ENCODE measurements at regions not wholly inside any gene's neighbourhood (a gene's known extent, or its start where the extent isn't known, plus 50 kb on each side); places are given as distances from the start of the nearest gene placed in this dataset.
A peak's percentile ranks its signal among the peaks of the same experiment; 100 is the strongest.

GRCh38 chr5:87004101-87004500, 263.6 kb upstream of the RASA1 start:
- DNase-seq (ENCODE audit: low read depth) = no peak
- no peak overlapping the region for H3K4me3 ChIP-seq (ENCODE audit: low read depth, low read length)
- TF ChIP-seq CTCF (IDR thresholded peaks at IDR 0.05; ENCODE audit: low read depth, low read length, missing control alignments) = no peak

DNA sequence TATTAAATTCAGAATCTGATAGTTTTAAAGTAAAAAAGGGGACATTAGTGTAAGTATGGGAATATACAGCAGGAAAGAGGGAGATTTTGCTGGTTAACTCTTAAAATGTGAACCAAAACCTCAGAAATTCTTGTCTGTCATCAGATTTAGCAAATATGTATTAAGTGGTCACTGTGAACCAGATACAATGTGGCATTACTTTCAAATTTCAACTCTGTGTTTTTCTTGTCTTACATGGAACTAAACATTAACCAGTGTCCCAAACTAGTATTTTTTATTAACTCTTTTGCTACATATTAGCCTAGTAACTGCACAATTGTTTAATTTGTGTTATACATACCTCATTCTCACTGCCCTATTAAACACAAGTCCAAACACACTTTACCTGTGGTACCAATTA, 259.9 kb upstream of the RASA1 start:
- no peak for TF ChIP-seq CTCF (IDR thresholded peaks at IDR 0.05; ENCODE audit: low read depth, low read length, missing control alignments)
- no peak for DNase-seq (ENCODE audit: low read depth)
- H3K4me3 ChIP-seq (ENCODE audit: low read depth, low read length) = no peak overlapping the region

- DNase-seq (ENCODE audit: low read depth) = no peak
- no peak overlapping the region for H3K4me3 ChIP-seq (ENCODE audit: low read depth, low read length)
Measured at GRCh38 chr5:87008751-87009560, 258.7 kb upstream of the RASA1 start.

GRCh38 chr5:87010736-87011135, 256.9 kb upstream of the RASA1 start:
- DNase-seq (ENCODE audit: low read depth) = no peak
- TF ChIP-seq CTCF (IDR thresholded peaks at IDR 0.05; ENCODE audit: low read depth, low read length, missing control alignments) = no peak

More at GRCh38 chr5:87008751-87009560, 258.7 kb upstream of the RASA1 start:
- no peak for TF ChIP-seq CTCF (IDR thresholded peaks at IDR 0.05; ENCODE audit: low read depth, low read length, missing control alignments)

GRCh38 chr5:87015901-87016300, 251.8 kb upstream of the RASA1 start:
- no peak overlapping the region for H3K4me3 ChIP-seq (ENCODE audit: low read depth, low read length)
- TF ChIP-seq CTCF (IDR thresholded peaks at IDR 0.05; ENCODE audit: low read depth, low read length, missing control alignments) = no peak
- DNase-seq (ENCODE audit: low read depth) = no peak

More at GRCh38 chr5:87010736-87011135, 256.9 kb upstream of the RASA1 start:
- no peak overlapping the region for H3K4me3 ChIP-seq (ENCODE audit: low read depth, low read length)

GRCh38 chr5:87020099-87020934, 247.4 kb upstream of the RASA1 start:
- no peak overlapping the region for H3K4me3 ChIP-seq (ENCODE audit: low read depth, low read length)
- no peak for TF ChIP-seq CTCF (IDR thresholded peaks at IDR 0.05; ENCODE audit: low read depth, low read length, missing control alignments)
- peak; percentile 55 for DNase-seq (ENCODE audit: low read depth)

All from GM12864 (cell line).